Endothelial cell of umbilical vein (primary cell): ENCODE measurements at regions not wholly inside any gene's neighbourhood (a gene's known extent, or its start where the extent isn't known, plus 50 kb on each side); places are given as distances from the start of the nearest gene placed in this dataset.

Source experiments
- BruUV-seq: library from RNA; stranded (reverse); fragments of 400-500 nt; replicated peaks from 2 replicates; lab custom pipeline; 2021; lab: Mats Ljungman, UMichigan
- CTCF ChIA-PET: fragments of 300-600, 350-600 bp; sonication (Branson Sonifier 250); formaldehyde crosslinking; loops from one replicate; lab custom pipeline; 2021; ENCODE audit warnings: antibody characterized with exemption, inconsistent platforms; lab: Charles Lee
- POLR2A ChIA-PET: fragments of 300-600, 350-600 bp; sonication (Branson Sonifier 250); formaldehyde crosslinking; loops from one replicate; lab custom pipeline; 2021; ENCODE audit warnings: antibody characterized with exemption, inconsistent platforms; lab: Charles Lee
- DNase-seq: peaks from one replicate; pipeline ENCODE4 v3.0.0-alpha.2; 2011; ENCODE audit warnings: low read depth, low spot score
- FAIRE-seq: peaks from 2 replicates; lab custom pipeline; 2011; peaks lifted over from hg19 to GRCh38; lab: Jason Lieb, UNC
- H2AFZ ChIP-seq: 2 replicates; pipeline ENCODE4 v1.6.0; 2012; ENCODE audit warnings: low read depth, low read length, control low read depth, inconsistent platforms
- H3K27ac ChIP-seq: 2 replicates; pipeline ENCODE4 v1.5.1; 2011; ENCODE audit warnings: low read depth, mild to moderate bottlenecking, control low read depth, low read length, moderate library complexity; ENCODE audit not compliant: insufficient read depth
- H3K27me3 ChIP-seq, 2 experiments: 2 replicates each; pipeline versions ENCODE4 v1.6.0 to v1.6.1; 2011; ENCODE audit warnings: low read length in 2 of 2, mixed read lengths in 1 of 2; ENCODE audit not compliant: control insufficient read depth in 2 of 2, insufficient read depth in 2 of 2
- H3K36me3 ChIP-seq, 2 experiments: 2 replicates in 1 of 2; 3 replicates in 1 of 2; pipeline ENCODE4 v1.5.1; 2011; ENCODE audit warnings: low read length in 2 of 2, mild to moderate bottlenecking in 1 of 2, moderate library complexity in 1 of 2; ENCODE audit not compliant: control insufficient read depth in 2 of 2, insufficient read depth in 2 of 2; ENCODE audit errors: extremely low read depth in 1 of 2
- H3K4me1 ChIP-seq: 3 replicates; pipeline ENCODE4 v1.5.1; 2011; ENCODE audit warnings: mild to moderate bottlenecking, low read length; ENCODE audit not compliant: control insufficient read depth, insufficient read depth; ENCODE audit errors: extremely low read depth
- H3K4me2 ChIP-seq: 2 replicates; pipeline ENCODE4 v1.6.1; 2011; ENCODE audit warnings: low read length, control low read depth, mixed read lengths; ENCODE audit not compliant: insufficient read depth
- H3K4me3 ChIP-seq, 3 experiments: fragments of 200-600 bp in 1 of 3; sonication (generic), shearing (Covaris generic) in 1 of 3; replicated peaks in 1 of 3; 2 replicates each; pipeline ENCODE4 v1.5.1; 2011 to 2016; ENCODE audit warnings: control low read depth in 3 of 3, low read length in 3 of 3, mild to moderate bottlenecking in 2 of 3, inconsistent platforms in 1 of 3, low read depth in 1 of 3, moderate library complexity in 1 of 3; ENCODE audit not compliant: insufficient read depth in 1 of 3
- H3K79me2 ChIP-seq: 2 replicates; pipeline ENCODE4 v1.6.0; 2012; ENCODE audit warnings: low read length, inconsistent platforms; ENCODE audit not compliant: control insufficient read depth, insufficient read depth
- H3K9ac ChIP-seq: replicated peaks from 2 replicates; pipeline ENCODE3; 2011; ENCODE audit warnings: low read length, control low read depth; ENCODE audit not compliant: insufficient read depth; ENCODE audit errors: extremely low read depth
- H3K9me1 ChIP-seq: replicated peaks from 3 replicates; pipeline ENCODE4 v1.6.0; 2011; ENCODE audit warnings: mild to moderate bottlenecking, low read length; ENCODE audit not compliant: control insufficient read depth, insufficient read depth; ENCODE audit errors: extremely low read depth
- H3K9me3 ChIP-seq: replicated peaks from 2 replicates; pipeline ENCODE4 v1.5.1; 2012; ENCODE audit warnings: low read length, inconsistent platforms; ENCODE audit not compliant: control insufficient read depth, insufficient read depth
- H4K20me1 ChIP-seq: replicated peaks from 2 replicates; pipeline ENCODE3; 2011; ENCODE audit warnings: mild to moderate bottlenecking, low read length; ENCODE audit not compliant: control insufficient read depth, insufficient read depth; ENCODE audit errors: extremely low read depth
- EZH2 ChIP-seq: IDR thresholded peaks from 2 replicates; pipeline ENCODE4 v1.6.1; 2012; ENCODE audit warnings: borderline replicate concordance, low read depth, mild to moderate bottlenecking, moderate library complexity, low read length, inconsistent platforms; ENCODE audit not compliant: severe bottlenecking
- FOS ChIP-seq: IDR thresholded peaks from 2 replicates; pipeline ENCODE4 v1.6.1; 2011; ENCODE audit warnings: mild to moderate bottlenecking, low read length, moderate library complexity, borderline replicate concordance; ENCODE audit not compliant: insufficient read depth
- GATA2 ChIP-seq: IDR thresholded peaks from 2 replicates; pipeline ENCODE4 v1.7.0; 2011; ENCODE audit warnings: low read depth, mild to moderate bottlenecking, moderate library complexity, mixed read lengths, low read length; ENCODE audit not compliant: insufficient read length, insufficient read depth
- JUN ChIP-seq: IDR thresholded peaks from 2 replicates; pipeline ENCODE4 v1.6.1; 2011; ENCODE audit warnings: borderline replicate concordance, low read depth; ENCODE audit not compliant: insufficient read length, insufficient read depth
- MYC ChIP-seq: IDR thresholded peaks from one replicate; pipeline ENCODE4 v1.6.1; 2011; ENCODE audit warnings: mild to moderate bottlenecking, low read depth, low read length
- POLR2A ChIP-seq: IDR thresholded peaks from 2 replicates; pipeline ENCODE4 v1.6.1; 2012; ENCODE audit warnings: low read depth, mild to moderate bottlenecking, control low read depth, low read length
- POLR2AphosphoS5 ChIP-seq: IDR thresholded peaks from 2 replicates; pipeline ENCODE4 v1.6.1; 2012; ENCODE audit warnings: low read depth, mild to moderate bottlenecking, control low read depth, low read length, moderate library complexity; ENCODE audit not compliant: insufficient read depth
- dilution Hi-C: fragments of 300-500 bp; cut with MboI; formaldehyde crosslinking; loops from one replicate; pipeline ENCODE4 v1.15.0; 2019; ENCODE audit warnings: low sequenced_read_pairs; ENCODE audit not compliant: extremely low pct_ligation_motif_present
- intact Hi-C: fragments of 100-400 bp; cut with micrococcal nuclease; formaldehyde crosslinking; loops from one replicate; pipeline ENCODE4 v1.10.0; 2022
- TF ChIP-seq, protein P1 (sequence below): IDR thresholded peaks from 2 replicates; pipeline ENCODE4 v1.6.1; 2011; ENCODE audit not compliant: insufficient read depth, insufficient read length
- TF ChIP-seq, protein P2 (sequence below), 2 donors: IDR thresholded peaks; 1 replicate in 1 of 2; 2 replicates in 1 of 2; pipeline ENCODE4 v1.5.1; 2011; ENCODE audit warnings: low read length in 2 of 2, mild to moderate bottlenecking in 2 of 2, moderate library complexity in 2 of 2, control low read depth in 1 of 2, inconsistent platforms in 1 of 2, low read depth in 1 of 2; ENCODE audit not compliant: insufficient read depth in 1 of 2; ENCODE audit errors: extremely low read depth in 1 of 2

DNA sequence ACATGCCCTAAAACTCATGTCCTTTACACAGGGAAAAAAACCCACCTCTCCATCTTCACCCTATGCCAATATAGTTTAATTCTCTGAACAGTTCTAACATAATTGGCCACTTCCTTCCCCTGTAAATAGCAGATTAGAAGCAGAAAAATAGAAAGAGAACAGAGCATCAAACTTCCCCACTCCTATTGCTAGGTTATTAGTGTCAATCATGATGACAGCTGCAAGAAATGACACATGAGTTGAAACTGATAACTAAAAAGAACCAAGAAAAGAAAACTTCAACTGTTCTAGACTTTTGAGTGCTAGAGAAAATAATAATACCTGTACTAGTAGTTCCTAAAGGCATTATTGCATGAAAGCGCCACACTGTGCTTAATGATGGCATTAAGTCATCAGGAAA is 284.5 kb upstream of the TRPC5 start:
- H2AFZ ChIP-seq, result no peak overlapping the region
- no peaks in the 10 kb centered on the region for H3K9me1 ChIP-seq
- H3K27ac ChIP-seq, result no peak overlapping the region
- DNase-seq (no peak), FAIRE-seq (no peak)
- H3K9ac ChIP-seq, result no peak overlapping the region
- no peak overlapping the region for H3K4me3 ChIP-seq
- no peaks in the 10 kb centered on the region for H3K79me2 ChIP-seq
- no peaks in the 10 kb centered on the region for H3K27me3 ChIP-seq
- intact Hi-C loops (no loop called here), dilution Hi-C loops (no loop called here)
- no peaks in the 10 kb centered on the region for H3K36me3 ChIP-seq
- no TSS peak for BruUV-seq
- H3K4me1 ChIP-seq, result no peaks in the 10 kb centered on the region
- POLR2A ChIA-PET, result no interaction called here
- CTCF ChIA-PET, result no interaction called here
- H3K9me3 ChIP-seq, result no peaks in the 10 kb centered on the region
- no peak for TF ChIP-seq JUN
- TF ChIP-seq, protein P1, sequence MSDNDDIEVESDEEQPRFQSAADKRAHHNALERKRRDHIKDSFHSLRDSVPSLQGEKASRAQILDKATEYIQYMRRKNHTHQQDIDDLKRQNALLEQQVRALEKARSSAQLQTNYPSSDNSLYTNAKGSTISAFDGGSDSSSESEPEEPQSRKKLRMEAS, result no peak
- TF ChIP-seq, protein P2, sequence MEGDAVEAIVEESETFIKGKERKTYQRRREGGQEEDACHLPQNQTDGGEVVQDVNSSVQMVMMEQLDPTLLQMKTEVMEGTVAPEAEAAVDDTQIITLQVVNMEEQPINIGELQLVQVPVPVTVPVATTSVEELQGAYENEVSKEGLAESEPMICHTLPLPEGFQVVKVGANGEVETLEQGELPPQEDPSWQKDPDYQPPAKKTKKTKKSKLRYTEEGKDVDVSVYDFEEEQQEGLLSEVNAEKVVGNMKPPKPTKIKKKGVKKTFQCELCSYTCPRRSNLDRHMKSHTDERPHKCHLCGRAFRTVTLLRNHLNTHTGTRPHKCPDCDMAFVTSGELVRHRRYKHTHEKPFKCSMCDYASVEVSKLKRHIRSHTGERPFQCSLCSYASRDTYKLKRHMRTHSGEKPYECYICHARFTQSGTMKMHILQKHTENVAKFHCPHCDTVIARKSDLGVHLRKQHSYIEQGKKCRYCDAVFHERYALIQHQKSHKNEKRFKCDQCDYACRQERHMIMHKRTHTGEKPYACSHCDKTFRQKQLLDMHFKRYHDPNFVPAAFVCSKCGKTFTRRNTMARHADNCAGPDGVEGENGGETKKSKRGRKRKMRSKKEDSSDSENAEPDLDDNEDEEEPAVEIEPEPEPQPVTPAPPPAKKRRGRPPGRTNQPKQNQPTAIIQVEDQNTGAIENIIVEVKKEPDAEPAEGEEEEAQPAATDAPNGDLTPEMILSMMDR (IDR thresholded peaks at IDR 0.05; ENCODE audit: extremely low read depth in 1 of 2, insufficient read depth in 1 of 2, low read depth in 1 of 2, low read length in 2 of 2), result no peak
- no peak for TF ChIP-seq FOS
- no peak for TF ChIP-seq POLR2AphosphoS5
- H3K4me2 ChIP-seq, result no peak overlapping the region
- no peaks in the 10 kb centered on the region for H4K20me1 ChIP-seq

DNA sequence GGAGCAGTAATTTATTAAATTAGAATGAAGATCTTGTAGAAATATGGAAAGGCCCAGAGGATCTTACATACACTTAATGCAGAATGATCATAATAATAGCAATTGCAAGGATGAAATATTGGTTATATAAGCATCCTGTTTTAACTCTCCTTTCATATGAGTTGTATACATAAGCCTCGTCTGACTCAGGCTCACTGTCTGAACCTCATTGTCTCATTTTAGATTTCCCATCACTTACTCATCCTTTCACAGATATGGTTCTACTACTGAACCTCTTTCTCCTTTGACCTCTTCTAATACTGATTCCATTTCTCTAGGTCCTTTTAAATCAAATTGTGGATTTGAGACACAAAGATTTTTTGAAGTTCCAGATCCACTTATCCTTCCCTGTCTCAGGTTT is 277.3 kb upstream of the TRPC5 start:
- Histone ChIP-seq H3K79me2 (no peaks in the 10 kb centered on the region), H3K36me3 (no peaks in the 10 kb centered on the region), H2AFZ (no peak overlapping the region), H3K9me1 (no peaks in the 10 kb centered on the region), H3K9me3 (no peaks in the 10 kb centered on the region), H4K20me1 (no peaks in the 10 kb centered on the region), H3K27ac (no peak overlapping the region), H3K4me2 (no peak overlapping the region), H3K4me1 (no peaks in the 10 kb centered on the region), H3K4me3 (no peak overlapping the region), H3K9ac (no peak overlapping the region), H3K27me3 (no peaks in the 10 kb centered on the region)
- FAIRE-seq (no peak), DNase-seq (no peak)
- intact Hi-C loops (no loop called here), dilution Hi-C loops (no loop called here)
- ChIA-PET POLR2A (no interaction called here), CTCF (no interaction called here)
- TF ChIP-seq, protein P1, result no peak
- TF ChIP-seq MYC (no peak), FOS (no peak), POLR2AphosphoS5 (no peak), EZH2 (no peak), POLR2A (no peak), GATA2 (no peak), JUN (no peak)
- TF ChIP-seq, protein P2 (IDR thresholded peaks at IDR 0.05; ENCODE audit: extremely low read depth in 1 of 2, insufficient read depth in 1 of 2, low read depth in 1 of 2, low read length in 2 of 2), result no peak
- BruUV-seq, result no TSS peak
